ENCODE measurements at regions not wholly inside any gene's neighbourhood (a gene's known extent, or its start where the extent isn't known, plus 50 kb on each side); places are given as distances from the start of the nearest gene placed in this dataset.

- in situ Hi-C loops (cut with MboI), result no loop called here
- Histone ChIP-seq H3K27me3 (ENCODE audit: control insufficient read depth in 2 of 2, insufficient read depth in 2 of 2, low read length in 2 of 2) (no peaks in the 10 kb centered on the region), H2AFZ (ENCODE audit: low read depth, low read length) (no peak overlapping the region), H3K9ac (ENCODE audit: insufficient read depth in 1 of 2, low read depth in 2 of 2, low read length in 2 of 2) (no peak overlapping the region), H3K79me2 (ENCODE audit: control insufficient read depth, insufficient read depth, low read length) (no peaks in the 10 kb centered on the region), H3K9me1 (ENCODE audit: control insufficient read depth, insufficient read depth, low read length) (no peaks in the 10 kb centered on the region), H3K9me3 (replicated peaks; ENCODE audit: control insufficient read depth, insufficient read depth, low read depth, low read length) (no peaks in the 10 kb centered on the region), H3K36me3 (ENCODE audit: control insufficient read depth, insufficient read depth, low read length) (no peaks in the 10 kb centered on the region), H3K4me2 (ENCODE audit: insufficient read depth, low read length) (no peak overlapping the region), H3K4me3 (no peak overlapping the region), H4K20me1 (replicated peaks; ENCODE audit: control insufficient read depth, insufficient read depth, low read length) (no peaks in the 10 kb centered on the region), H3K27ac (ENCODE audit: extremely low read depth, low read depth, low read length) (no peak overlapping the region), H3K4me1 (replicated peaks in 1 of 2; ENCODE audit: control insufficient read depth in 2 of 2, insufficient read depth in 2 of 2, low read length in 2 of 2) (no peaks in the 10 kb centered on the region)
- ATAC-seq, result no peak
- CTCF ChIA-PET (ENCODE audit: low intra/inter-chr PET ratio), result no interaction called here
- DNase-seq (ENCODE audit: extremely low read depth in 1 of 4, low spot score in 3 of 4), result no peak
- FAIRE-seq, result no peak
- intact Hi-C loops (cut with micrococcal nuclease), result no loop called here
- no TSS peak for BruUV-seq (replicated peaks)
- 10% methylated on average over 5 of the region's 5 CpGs for WGBS (ENCODE audit: insufficient coverage, low coverage, missing lambda C conversion rate)
- POLR2A ChIA-PET, result interaction anchor here (1.1 kb wide), 1 partner anchor 12 kb away, joined by 3 read pairs; no protein-coding TSS in a partner anchor
- TF ChIP-seq ZNF407 (IDR thresholded peaks at IDR 0.05; ENCODE audit: low read depth) (no peak), NFIX (CRISPR knock-in tag; IDR thresholded peaks at IDR 0.05; ENCODE audit: low read depth) (no peak), ILK (tag; IDR thresholded peaks at IDR 0.05; ENCODE audit: borderline replicate concordance, low read depth) (no peak), IFI16 (CRISPR knock-in tag; IDR thresholded peaks at IDR 0.05) (no peak), ZNF785 (CRISPR knock-in tag; IDR thresholded peaks at IDR 0.05) (no peak), CCNT2 (IDR thresholded peaks at IDR 0.05; ENCODE audit: borderline replicate concordance, extremely low read depth, insufficient read length, low read depth, low read length) (no peak), ZNF398 (CRISPR knock-in tag; IDR thresholded peaks at IDR 0.05) (no peak), ZNF778 (CRISPR knock-in tag; IDR thresholded peaks at IDR 0.05) (no peak)
These were observed 213.0 kb downstream of the NKX6-1 start for GRCh38 chr4:84286048-84286447.

Data from K562 (cell line).